ENCODE measurements at regions not wholly inside any gene's neighbourhood (a gene's known extent, or its start where the extent isn't known, plus 50 kb on each side); places are given as distances from the start of the nearest gene placed in this dataset.

- ChIA-PET CTCF (ENCODE audit: low intra/inter-chr PET ratio, low total read pairs) (no interaction called here), POLR2A (no interaction called here)
- TF ChIP-seq ZNF780A (CRISPR knock-in tag; IDR thresholded peaks at IDR 0.05) = no peak
- TF ChIP-seq ZBTB42 (CRISPR knock-in tag; IDR thresholded peaks at IDR 0.05) = no peak
- no peak for TF ChIP-seq MED1 (CRISPR knock-in tag; IDR thresholded peaks at IDR 0.05)
- no peak for TF ChIP-seq JUN (CRISPR knock-in tag; IDR thresholded peaks at IDR 0.05)
- no peak for TF ChIP-seq JUND (CRISPR knock-in tag; IDR thresholded peaks at IDR 0.05)
- no peak for TF ChIP-seq ZNF660 (CRISPR knock-in tag; IDR thresholded peaks at IDR 0.05; ENCODE audit: borderline replicate concordance, low read depth)
- TF ChIP-seq SRY (CRISPR knock-in tag; IDR thresholded peaks at IDR 0.05) = no peak
- TF ChIP-seq TSC22D2 (CRISPR knock-in tag; IDR thresholded peaks at IDR 0.05; ENCODE audit: borderline replicate concordance) = no peak
- TF ChIP-seq CC2D1A (CRISPR knock-in tag; IDR thresholded peaks at IDR 0.05) = no peak
- no peak for TF ChIP-seq ZNF17 (CRISPR knock-in tag; IDR thresholded peaks at IDR 0.05)
- TF ChIP-seq ATAD3A (CRISPR knock-in tag; IDR thresholded peaks at IDR 0.05) = no peak
- H3K4me3 ChIP-seq (replicated peaks in 1 of 3; ENCODE audit: insufficient read depth in 1 of 3, low read depth in 2 of 3, low read length in 3 of 3) = no peak overlapping the region
- H3K9me3 ChIP-seq (ENCODE audit: low read length) = no peaks in the 10 kb centered on the region; the same call in 1 of the 2 replicates
- intact Hi-C loops (cut with micrococcal nuclease; ENCODE audit: unreplicated experiment) = no loop called here
- no peaks in the 10 kb centered on the region for H3K4me1 ChIP-seq (ENCODE audit: insufficient read depth, low read length)
- H3K79me2 ChIP-seq (ENCODE audit: insufficient read depth, low read length) = no peaks in the 10 kb centered on the region
- H3K4me2 ChIP-seq (ENCODE audit: low read depth, low read length) = no peak overlapping the region
- no peak overlapping the region for H3K27ac ChIP-seq (ENCODE audit: extremely low read length, insufficient read depth, low read length)
- BruUV-seq (replicated peaks) = no TSS peak
- H3K36me3 ChIP-seq (replicated peaks in 1 of 2; ENCODE audit: control insufficient read depth in 1 of 2, insufficient read depth in 2 of 2, low read length in 2 of 2) = no peaks in the 10 kb centered on the region
- DNase-seq (ENCODE audit: low spot score) (no peak), ATAC-seq (no peak), FAIRE-seq (no peak)
- no peak overlapping the region for H2AFZ ChIP-seq (ENCODE audit: low read length)
- no peak overlapping the region for H3K9ac ChIP-seq (ENCODE audit: insufficient read depth, low read depth, low read length)
- in situ Hi-C loops (cut with HindIII; ENCODE audit: extremely low pct_ligation_motif_present, low pct_unique_long_range_greater_than_20kb) = no loop called here
- WGBS (ENCODE audit: low lambda C conversion rate) = 42% methylated on average over 2 of the region's 2 CpGs
- H4K20me1 ChIP-seq (ENCODE audit: insufficient read depth, low read length) = no peaks in the 10 kb centered on the region
- no peaks in the 10 kb centered on the region for H3K27me3 ChIP-seq (ENCODE audit: control insufficient read depth in 1 of 2, insufficient read depth in 2 of 2, low read length in 2 of 2)
Observed at GRCh38 chr4:12658146-12658545, 826.0 kb downstream of the RAB28 start.

- DNase-seq (ENCODE audit: low spot score) (no peak), FAIRE-seq (no peak), ATAC-seq (no peak)
- 24% methylated on average over 3 of the region's 3 CpGs for WGBS (ENCODE audit: low lambda C conversion rate)
- no peaks in the 10 kb centered on the region for H4K20me1 ChIP-seq (ENCODE audit: insufficient read depth, low read length)
- H2AFZ ChIP-seq (ENCODE audit: low read length) = no peak overlapping the region
- in situ Hi-C loops (cut with HindIII; ENCODE audit: extremely low pct_ligation_motif_present, low pct_unique_long_range_greater_than_20kb) (no loop called here), intact Hi-C loops (cut with micrococcal nuclease; ENCODE audit: unreplicated experiment) (no loop called here)
- no peaks in the 10 kb centered on the region for H3K79me2 ChIP-seq (ENCODE audit: insufficient read depth, low read length)
- peaks cover 29% of the 10 kb centered on the region; the same call in 1 of the 2 replicates for H3K9me3 ChIP-seq (ENCODE audit: low read length)
- no peak overlapping the region for H3K27ac ChIP-seq (ENCODE audit: extremely low read length, insufficient read depth, low read length)
- ChIA-PET CTCF (ENCODE audit: low intra/inter-chr PET ratio, low total read pairs) (no interaction called here), POLR2A (no interaction called here)
- H3K4me1 ChIP-seq (ENCODE audit: insufficient read depth, low read length) = no peaks in the 10 kb centered on the region
- H3K4me3 ChIP-seq (replicated peaks in 1 of 3; ENCODE audit: insufficient read depth in 1 of 3, low read depth in 2 of 3, low read length in 3 of 3) = no peak overlapping the region
- no peak overlapping the region for H3K4me2 ChIP-seq (ENCODE audit: low read depth, low read length)
- no TSS peak for BruUV-seq (replicated peaks)
- no peaks in the 10 kb centered on the region for H3K36me3 ChIP-seq (replicated peaks in 1 of 2; ENCODE audit: control insufficient read depth in 1 of 2, insufficient read depth in 2 of 2, low read length in 2 of 2)
- no peak overlapping the region for H3K9ac ChIP-seq (ENCODE audit: insufficient read depth, low read depth, low read length)
- no peaks in the 10 kb centered on the region for H3K27me3 ChIP-seq (ENCODE audit: control insufficient read depth in 1 of 2, insufficient read depth in 2 of 2, low read length in 2 of 2)
- TF ChIP-seq HMGA1 (CRISPR knock-in tag; conservative IDR thresholded peaks at IDR 0.05) (no peak), PATZ1 (CRISPR knock-in tag; IDR thresholded peaks at IDR 0.05) (no peak), MAFK (conservative IDR thresholded peaks at IDR 0.05 in 1 of 2, IDR thresholded peaks at IDR 0.05 in 1 of 2; ENCODE audit: low read length in 2 of 2) (no peak), FOXO1 (CRISPR knock-in tag; IDR thresholded peaks at IDR 0.05) (no peak), NCOA2 (CRISPR knock-in tag; IDR thresholded peaks at IDR 0.05) (no peak), ZKSCAN1 (IDR thresholded peaks at IDR 0.05; ENCODE audit: low read length) (no peak), ZSCAN9 (CRISPR knock-in tag; IDR thresholded peaks at IDR 0.05; ENCODE audit: borderline replicate concordance) (no peak), CREM (IDR thresholded peaks at IDR 0.05) (no peak), CREM (CRISPR knock-in tag; IDR thresholded peaks at IDR 0.05) (no peak), TFE3 (CRISPR knock-in tag; IDR thresholded peaks at IDR 0.05) (no peak)
Observed at GRCh38 chr4:12651876-12652275, 832.3 kb downstream of the RAB28 start.

Data from HepG2 (cell line).